ENCODE measurements at regions not wholly inside any gene's neighbourhood (a gene's known extent, or its start where the extent isn't known, plus 50 kb on each side); places are given as distances from the start of the nearest gene placed in this dataset.

DNA sequence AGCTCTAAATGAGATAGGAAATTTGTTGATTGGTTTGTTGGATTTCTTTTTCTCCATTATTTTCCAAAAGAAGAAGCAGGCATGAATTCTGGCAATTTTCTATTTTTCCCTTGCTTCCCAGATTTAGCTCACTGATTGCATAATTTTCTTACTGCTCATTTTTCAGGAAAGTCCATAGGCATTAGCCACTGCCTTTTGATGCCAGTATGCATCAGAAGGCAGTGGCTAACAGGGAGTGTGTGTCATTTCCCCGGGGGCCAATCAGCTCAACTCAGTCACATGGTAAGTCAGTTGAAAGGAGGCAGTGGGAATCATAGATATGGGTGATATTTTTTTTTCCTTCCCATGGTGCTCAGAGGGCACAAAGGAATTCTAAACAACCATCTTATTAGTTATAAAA is 156.7 kb downstream of the TRIML1 start:
- H3K4me1 ChIP-seq (ENCODE audit: control insufficient read depth, insufficient read depth, low read length), result peaks cover 4% of the 10 kb centered on the region
- peaks cover 3% of the 10 kb centered on the region for H3K9me3 Mint-ChIP-seq
- H3K36me3 Mint-ChIP-seq (ENCODE audit: low read depth), result no peaks in the 10 kb centered on the region
- no peak for DNase-seq
- TF ChIP-seq, protein P1, sequence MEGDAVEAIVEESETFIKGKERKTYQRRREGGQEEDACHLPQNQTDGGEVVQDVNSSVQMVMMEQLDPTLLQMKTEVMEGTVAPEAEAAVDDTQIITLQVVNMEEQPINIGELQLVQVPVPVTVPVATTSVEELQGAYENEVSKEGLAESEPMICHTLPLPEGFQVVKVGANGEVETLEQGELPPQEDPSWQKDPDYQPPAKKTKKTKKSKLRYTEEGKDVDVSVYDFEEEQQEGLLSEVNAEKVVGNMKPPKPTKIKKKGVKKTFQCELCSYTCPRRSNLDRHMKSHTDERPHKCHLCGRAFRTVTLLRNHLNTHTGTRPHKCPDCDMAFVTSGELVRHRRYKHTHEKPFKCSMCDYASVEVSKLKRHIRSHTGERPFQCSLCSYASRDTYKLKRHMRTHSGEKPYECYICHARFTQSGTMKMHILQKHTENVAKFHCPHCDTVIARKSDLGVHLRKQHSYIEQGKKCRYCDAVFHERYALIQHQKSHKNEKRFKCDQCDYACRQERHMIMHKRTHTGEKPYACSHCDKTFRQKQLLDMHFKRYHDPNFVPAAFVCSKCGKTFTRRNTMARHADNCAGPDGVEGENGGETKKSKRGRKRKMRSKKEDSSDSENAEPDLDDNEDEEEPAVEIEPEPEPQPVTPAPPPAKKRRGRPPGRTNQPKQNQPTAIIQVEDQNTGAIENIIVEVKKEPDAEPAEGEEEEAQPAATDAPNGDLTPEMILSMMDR (conservative IDR thresholded peaks at IDR 0.05), result no peak
- H3K9ac ChIP-seq (ENCODE audit: extremely low read depth, low read length, poor library complexity, severe bottlenecking), result no peak overlapping the region
- no peaks in the 10 kb centered on the region for H3K27me3 ChIP-seq (ENCODE audit: control insufficient read depth, insufficient read depth, low read length, poor library complexity, severe bottlenecking)
- H3K36me3 ChIP-seq (ENCODE audit: control insufficient read depth, insufficient read depth, low read length), result no peaks in the 10 kb centered on the region
- H3K4me1 Mint-ChIP-seq, result peaks cover 6% of the 10 kb centered on the region
- WGBS, 2 experiments (ENCODE audit: insufficient coverage in 1 of 2, insufficient read length in 1 of 2), result 94% methylated on average over 1 of the region's 1 CpG; no CpG with 5 or more reads in 1 of the 2 experiments
- peaks cover 6% of the 10 kb centered on the region for H3K27me3 Mint-ChIP-seq (ENCODE audit: insufficient read depth)
- no peak overlapping the region for H3K4me3 ChIP-seq (ENCODE audit: low read length)
- no peak overlapping the region for H3K4me3 Mint-ChIP-seq
- H3K27ac Mint-ChIP-seq, result no peak overlapping the region
- H3K27ac ChIP-seq (ENCODE audit: low read depth, low read length), result no peak overlapping the region
- H3K9me3 ChIP-seq (ENCODE audit: control insufficient read depth, low read length), result no peaks in the 10 kb centered on the region

DNA sequence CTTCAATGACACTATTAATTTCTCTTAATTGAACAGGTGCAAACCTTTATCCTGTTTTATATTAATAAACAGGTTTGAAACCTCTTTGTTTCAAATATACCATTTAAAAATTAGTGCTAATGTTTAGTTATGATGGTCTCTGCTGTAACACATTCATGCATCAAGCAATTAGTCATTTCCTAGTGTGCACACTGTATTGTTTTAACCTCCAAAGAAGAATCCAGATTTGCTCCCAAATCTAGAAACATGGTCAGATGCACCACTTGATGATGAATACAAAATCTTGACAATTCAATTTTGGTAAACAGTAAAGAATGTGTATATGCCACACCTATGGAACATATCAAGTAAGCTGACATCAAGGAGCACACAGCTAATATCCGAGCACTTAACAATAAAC is 157.1 kb downstream of the TRIML1 start:
- H3K27me3 ChIP-seq (ENCODE audit: control insufficient read depth, insufficient read depth, low read length, poor library complexity, severe bottlenecking), result no peaks in the 10 kb centered on the region
- H3K4me3 Mint-ChIP-seq, result no peak overlapping the region
- no peak overlapping the region for H3K9ac ChIP-seq (ENCODE audit: extremely low read depth, low read length, poor library complexity, severe bottlenecking)
- H3K27ac Mint-ChIP-seq, result no peak overlapping the region
- TF ChIP-seq, protein P1 (conservative IDR thresholded peaks at IDR 0.05), result no peak
- H3K4me1 ChIP-seq (ENCODE audit: control insufficient read depth, insufficient read depth, low read length), result peaks cover 4% of the 10 kb centered on the region
- H3K4me1 Mint-ChIP-seq, result peaks cover 6% of the 10 kb centered on the region
- H3K4me3 ChIP-seq (ENCODE audit: low read length), result no peak overlapping the region
- peaks cover 4% of the 10 kb centered on the region for H3K9me3 Mint-ChIP-seq
- 87 to 100% methylated on average over 1 of the region's 1 CpG for WGBS, 2 experiments (ENCODE audit: insufficient coverage in 1 of 2, insufficient read length in 1 of 2)
- no peaks in the 10 kb centered on the region for H3K36me3 ChIP-seq (ENCODE audit: control insufficient read depth, insufficient read depth, low read length)
- H3K36me3 Mint-ChIP-seq (ENCODE audit: low read depth), result no peaks in the 10 kb centered on the region
- peaks cover 6% of the 10 kb centered on the region for H3K27me3 Mint-ChIP-seq (ENCODE audit: insufficient read depth)
- H3K27ac ChIP-seq (ENCODE audit: low read depth, low read length), result no peak overlapping the region
- no peaks in the 10 kb centered on the region for H3K9me3 ChIP-seq (ENCODE audit: control insufficient read depth, low read length)
- DNase-seq, result no peak

DNA sequence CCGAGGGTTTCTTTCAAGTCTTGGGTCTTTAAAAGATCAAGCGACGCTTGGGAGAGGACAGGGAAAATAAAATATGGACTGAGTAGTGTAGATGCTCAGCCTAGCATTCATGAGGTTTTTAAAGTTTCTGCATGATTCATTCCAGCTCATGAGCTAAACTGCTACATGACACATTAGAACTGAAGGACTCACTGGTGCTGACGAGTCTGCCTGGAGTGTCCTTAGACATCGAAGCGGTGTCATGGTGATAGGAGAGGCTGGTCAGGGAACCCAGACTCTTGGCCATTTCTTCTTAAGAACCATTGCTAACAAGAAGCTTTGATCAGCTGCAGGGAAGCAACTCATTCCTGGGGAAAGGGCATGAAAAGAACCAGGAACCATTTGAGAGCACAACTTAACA is 158.6 kb downstream of the TRIML1 start:
- no peak overlapping the region for H3K27ac ChIP-seq (ENCODE audit: low read depth, low read length)
- no peaks in the 10 kb centered on the region for H3K36me3 Mint-ChIP-seq (ENCODE audit: low read depth)
- H3K9me3 ChIP-seq (ENCODE audit: control insufficient read depth, low read length), result no peaks in the 10 kb centered on the region
- no peak overlapping the region for H3K4me3 ChIP-seq (ENCODE audit: low read length)
- no peak overlapping the region for H3K9ac ChIP-seq (ENCODE audit: extremely low read depth, low read length, poor library complexity, severe bottlenecking)
- no peak overlapping the region for H3K4me3 Mint-ChIP-seq
- H3K9me3 Mint-ChIP-seq, result peaks cover 7% of the 10 kb centered on the region
- H3K27me3 Mint-ChIP-seq (ENCODE audit: insufficient read depth), result peaks cover 6% of the 10 kb centered on the region
- H3K27me3 ChIP-seq (ENCODE audit: control insufficient read depth, insufficient read depth, low read length, poor library complexity, severe bottlenecking), result no peaks in the 10 kb centered on the region
- H3K36me3 ChIP-seq (ENCODE audit: control insufficient read depth, insufficient read depth, low read length), result no peaks in the 10 kb centered on the region
- WGBS, 2 experiments (ENCODE audit: insufficient coverage in 1 of 2, insufficient read length in 1 of 2), result 90 to 93% methylated on average over 5 to 6 of the region's 6 CpGs
- H3K4me1 Mint-ChIP-seq, result peaks cover 6% of the 10 kb centered on the region
- no peak overlapping the region for H3K27ac Mint-ChIP-seq
- DNase-seq, result no peak
- TF ChIP-seq, protein P1 (conservative IDR thresholded peaks at IDR 0.05), result no peak
- H3K4me1 ChIP-seq (ENCODE audit: control insufficient read depth, insufficient read depth, low read length), result peaks cover 4% of the 10 kb centered on the region

All from endodermal cell (in vitro differentiated cells).